ENCODE measurements at regions not wholly inside any gene's neighbourhood (a gene's known extent, or its start where the extent isn't known, plus 50 kb on each side); places are given as distances from the start of the nearest gene placed in this dataset.
A peak's percentile ranks its signal among the peaks of the same experiment; 100 is the strongest.
"Not testable (repeated sequence)": the region's sequence is repeated elsewhere in the genome, so short reads cannot be mapped to it uniquely, and the experiment has no call there.

DNA sequence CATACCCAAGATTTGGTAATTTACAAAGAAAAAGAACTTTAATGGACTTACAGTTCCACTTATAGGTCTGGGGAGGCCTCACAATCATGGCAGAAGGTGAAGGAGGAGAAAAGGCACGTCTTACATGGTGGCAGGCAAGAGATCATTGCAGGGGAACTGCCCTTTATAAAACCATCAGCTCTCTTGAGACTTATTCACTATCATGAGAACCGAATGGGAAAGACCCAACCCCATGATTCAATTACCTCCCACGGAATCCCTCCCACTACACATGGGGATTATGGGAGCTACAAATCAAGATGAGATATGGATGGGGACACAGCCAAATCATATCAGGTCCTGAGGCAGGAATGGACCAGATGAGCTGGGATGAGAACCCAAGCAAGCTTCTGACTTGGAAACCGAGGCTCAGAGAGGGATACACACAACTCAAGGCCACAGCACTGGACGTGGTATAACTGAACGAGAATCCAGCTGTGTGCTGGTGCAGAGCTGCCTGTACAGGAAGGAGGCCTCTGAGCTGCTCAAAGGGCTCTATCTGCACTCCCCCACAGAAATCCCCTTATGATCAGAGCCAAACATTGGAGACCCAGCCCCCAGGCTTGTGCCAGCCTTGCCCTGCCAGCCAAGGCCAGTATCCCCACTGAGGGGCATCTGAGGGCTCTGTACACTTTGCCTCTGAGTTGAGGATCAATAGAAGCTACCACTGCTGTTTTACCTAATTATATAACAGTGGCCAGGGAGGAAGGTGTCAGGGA, 137.8 kb downstream of the CEBPB start:
- H3K27ac Mint-ChIP-seq: no peak overlapping the region
- H3K36me3 Mint-ChIP-seq: peaks cover 7% of the 10 kb centered on the region
- H3K9me3 Mint-ChIP-seq: peaks cover 14% of the 10 kb centered on the region
- H3K4me3 Mint-ChIP-seq: no peak overlapping the region
- H3K4me1 Mint-ChIP-seq: no peaks in the 10 kb centered on the region
- ATAC-seq: no peak
- H3K27me3 Mint-ChIP-seq: peaks cover 42% of the 10 kb centered on the region

DNA sequence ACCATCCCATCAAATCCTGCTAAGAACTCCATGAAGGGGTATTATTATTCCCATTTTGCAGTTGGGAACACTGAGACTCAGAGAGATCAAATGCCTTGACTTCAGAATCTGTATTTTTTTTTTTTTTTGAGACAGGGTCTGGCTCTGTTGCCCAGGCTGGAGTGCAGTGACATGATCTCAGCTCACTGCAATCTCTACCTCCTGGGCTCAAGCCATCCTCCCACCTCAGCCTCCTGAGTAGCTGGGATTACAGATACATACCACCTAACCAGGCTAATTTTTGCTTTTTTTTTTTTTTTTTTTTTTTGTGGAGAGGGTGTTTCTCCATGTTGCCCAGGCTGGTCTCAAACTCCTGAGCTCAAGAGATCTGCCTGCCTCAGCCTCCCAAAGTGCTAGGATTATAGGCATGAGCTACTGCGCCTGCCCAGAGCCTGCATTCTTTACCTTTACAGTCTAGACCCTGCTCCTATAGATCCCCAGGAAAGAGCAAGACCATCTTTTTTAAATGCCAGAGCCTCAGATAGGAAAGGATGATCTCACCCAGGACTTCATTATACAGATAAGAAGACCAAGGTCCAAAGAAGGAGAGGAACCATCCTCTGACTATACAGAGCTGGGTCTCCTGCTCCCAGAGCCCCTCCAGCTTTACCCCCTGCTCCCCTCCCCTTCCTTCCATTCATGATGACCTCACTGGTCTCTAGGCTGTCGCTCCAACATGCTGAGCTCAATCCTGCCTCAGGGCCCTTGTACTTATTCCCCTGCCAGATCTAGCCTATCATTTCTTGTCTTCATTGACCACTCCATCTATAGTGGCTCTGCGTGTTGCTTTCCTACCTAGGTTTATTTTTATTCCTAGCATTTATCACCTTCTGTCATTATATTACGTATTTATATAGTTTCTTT, 138.6 kb downstream of the CEBPB start:
- Mint-ChIP-seq H3K4me3 (no peak overlapping the region), H3K4me1 (no peaks in the 10 kb centered on the region)

DNA sequence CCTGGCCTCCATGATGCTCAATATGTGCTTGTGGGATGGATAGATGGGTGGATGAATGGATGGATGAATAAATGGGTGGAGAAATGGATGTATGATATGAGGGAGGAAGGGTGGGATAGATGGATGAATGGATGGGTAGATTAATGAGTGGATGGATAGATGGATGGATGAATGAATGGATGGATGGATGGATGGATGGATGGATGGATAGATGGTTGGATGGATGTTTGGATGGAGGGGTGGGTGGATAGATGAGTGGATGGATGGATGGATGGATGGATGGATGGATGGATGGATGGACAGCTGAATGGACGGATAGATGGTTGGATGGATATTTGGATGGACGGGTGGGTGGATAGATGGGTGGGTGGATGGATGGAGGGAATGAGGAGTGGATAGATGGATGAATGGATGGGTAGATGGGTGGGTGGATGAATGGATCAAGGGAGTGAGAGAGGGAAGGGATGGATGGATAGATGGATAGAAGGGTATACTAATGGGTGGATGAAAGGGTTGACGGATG, 139.4 kb downstream of the CEBPB start:
- no peak for ATAC-seq
- H3K27ac Mint-ChIP-seq: no peak overlapping the region
- no peak overlapping the region for H3K4me3 Mint-ChIP-seq
- H3K27me3 Mint-ChIP-seq: peaks cover 51% of the 10 kb centered on the region
- H3K36me3 Mint-ChIP-seq: peaks cover 7% of the 10 kb centered on the region
- H3K4me1 Mint-ChIP-seq: no peaks in the 10 kb centered on the region
- H3K9me3 Mint-ChIP-seq: peaks cover 12% of the 10 kb centered on the region

More for the DNA sequence above, 138.6 kb downstream of the CEBPB start:
- H3K27ac Mint-ChIP-seq: no peak overlapping the region
- H3K27me3 Mint-ChIP-seq: peaks cover 50% of the 10 kb centered on the region
- no peak for ATAC-seq
- H3K9me3 Mint-ChIP-seq: peaks cover 14% of the 10 kb centered on the region
- peaks cover 7% of the 10 kb centered on the region for H3K36me3 Mint-ChIP-seq

DNA sequence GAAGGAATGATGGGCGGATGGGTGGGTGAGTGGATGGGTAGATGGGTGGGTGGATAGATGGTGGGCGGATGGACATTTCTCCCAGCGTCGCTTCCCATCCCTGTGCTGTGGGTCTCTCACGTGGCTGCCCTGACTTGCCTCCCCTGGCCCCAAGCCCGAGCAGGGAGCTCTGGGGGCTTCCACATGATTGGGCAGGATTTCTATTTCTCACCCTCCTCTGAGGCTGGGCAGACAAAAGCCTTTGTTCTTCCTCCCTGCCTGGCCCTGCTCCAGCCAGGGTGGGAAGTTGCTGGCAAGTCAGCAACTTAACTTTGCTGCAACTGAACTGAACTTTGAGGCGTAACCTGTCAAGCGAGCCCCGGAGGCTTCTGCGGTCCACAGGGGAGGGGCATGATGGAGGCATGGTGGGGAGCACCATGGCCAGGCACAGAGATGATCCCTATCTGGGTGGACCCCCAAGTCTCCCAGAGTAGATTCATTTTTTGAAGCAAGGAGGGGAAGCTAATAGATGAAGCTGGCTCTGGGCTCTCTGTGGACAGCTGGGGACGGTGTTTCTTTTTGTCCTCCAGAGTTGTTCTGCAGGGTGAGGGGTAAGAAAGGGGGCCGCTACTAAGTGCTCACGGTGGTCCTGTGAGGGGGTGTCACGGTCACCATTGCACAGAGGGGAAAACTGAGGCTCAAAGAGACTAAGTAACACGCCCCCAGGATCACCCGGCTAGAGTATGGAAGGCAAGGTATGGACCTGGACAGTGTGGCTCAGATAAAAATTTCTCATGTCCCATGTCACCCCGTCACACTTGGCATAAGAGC, 140.1 kb downstream of the CEBPB start:
- Mint-ChIP-seq H3K9me3 (peaks cover 12% of the 10 kb centered on the region), H3K27me3 (peaks cover 51% of the 10 kb centered on the region), H3K4me1 (no peaks in the 10 kb centered on the region), H3K27ac (no peak overlapping the region), H3K4me3 (no peak overlapping the region), H3K36me3 (peaks cover 7% of the 10 kb centered on the region)
- peak; percentile 47 for ATAC-seq

DNA sequence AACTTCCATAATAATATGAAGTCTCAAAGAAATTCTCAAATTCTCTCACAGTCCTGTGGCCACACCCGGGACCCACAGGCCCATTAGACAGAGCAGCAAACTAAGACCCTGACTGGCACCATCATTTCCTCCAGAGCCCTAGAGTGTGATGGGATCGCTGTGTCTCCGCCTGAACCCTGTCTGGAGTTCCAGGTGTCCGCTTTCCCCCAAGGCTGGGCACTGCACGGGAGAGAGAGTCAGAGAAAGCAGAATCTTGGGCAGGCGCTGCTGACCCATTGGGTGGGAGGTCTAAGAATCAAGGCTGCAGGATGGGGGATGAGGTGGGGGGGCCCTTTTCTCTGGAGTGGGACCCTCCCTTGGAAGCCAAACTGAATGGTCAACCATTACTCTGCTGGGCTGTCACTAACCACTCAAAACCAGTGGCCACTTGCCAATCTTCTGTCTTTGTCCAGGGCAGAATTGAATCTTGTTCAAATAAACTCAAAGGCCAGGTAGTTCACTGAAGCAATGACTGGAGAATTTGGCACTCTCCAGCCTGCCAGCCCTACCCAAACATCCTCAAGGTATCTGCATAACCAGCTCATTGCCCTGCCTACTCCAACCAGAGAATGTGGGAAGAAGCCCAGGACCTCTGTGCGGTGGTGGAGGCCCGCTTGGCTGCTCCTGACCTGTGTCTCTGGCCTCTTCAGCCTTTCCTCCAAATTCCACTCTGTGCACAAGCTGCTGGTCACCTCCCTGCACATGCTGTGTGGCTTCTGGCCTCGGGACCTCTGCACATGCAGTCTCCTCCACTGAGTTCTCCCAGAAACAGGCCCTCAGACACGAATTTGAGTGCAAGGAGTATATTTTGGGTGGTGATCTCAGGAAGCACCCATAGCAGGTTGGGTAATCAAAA, 141.1 kb downstream of the CEBPB start:
- Mint-ChIP-seq H3K27ac (no peak overlapping the region), H3K27me3 (peaks cover 51% of the 10 kb centered on the region), H3K4me3 (no peak overlapping the region), H3K4me1 (no peaks in the 10 kb centered on the region), H3K9me3 (peaks cover 12% of the 10 kb centered on the region), H3K36me3 (peaks cover 7% of the 10 kb centered on the region)
- ATAC-seq: no peak

DNA sequence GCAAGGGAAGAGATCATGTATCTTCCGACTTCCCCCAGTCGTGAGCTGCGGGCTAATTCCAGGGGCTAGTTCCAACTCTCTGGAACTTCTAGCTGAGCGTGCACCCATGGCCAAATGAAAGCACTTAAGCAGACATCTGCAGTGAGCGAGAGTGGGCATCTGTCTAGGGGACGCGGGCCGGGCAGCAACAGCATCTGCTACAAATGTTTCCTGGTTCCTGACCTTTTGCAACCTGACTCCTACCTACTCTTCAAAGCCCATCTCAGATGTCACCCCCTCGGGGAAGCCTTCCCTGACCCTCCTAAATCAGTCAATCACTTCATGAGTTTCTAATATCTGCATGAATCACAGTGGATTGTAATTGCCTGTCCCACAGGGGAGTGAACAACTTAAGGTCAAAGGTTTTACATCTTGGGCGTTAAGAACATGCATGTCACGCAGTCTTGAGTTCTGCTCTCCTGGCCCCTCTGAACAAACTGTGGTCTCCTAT, 141.9 kb downstream of the CEBPB start:
- no peak overlapping the region for H3K27ac Mint-ChIP-seq
- H3K9me3 Mint-ChIP-seq: peaks cover 12% of the 10 kb centered on the region
- peaks cover 51% of the 10 kb centered on the region for H3K27me3 Mint-ChIP-seq
- H3K36me3 Mint-ChIP-seq: peaks cover 7% of the 10 kb centered on the region
- no peaks in the 10 kb centered on the region for H3K4me1 Mint-ChIP-seq
- H3K4me3 Mint-ChIP-seq: no peak overlapping the region
- ATAC-seq: no peak

DNA sequence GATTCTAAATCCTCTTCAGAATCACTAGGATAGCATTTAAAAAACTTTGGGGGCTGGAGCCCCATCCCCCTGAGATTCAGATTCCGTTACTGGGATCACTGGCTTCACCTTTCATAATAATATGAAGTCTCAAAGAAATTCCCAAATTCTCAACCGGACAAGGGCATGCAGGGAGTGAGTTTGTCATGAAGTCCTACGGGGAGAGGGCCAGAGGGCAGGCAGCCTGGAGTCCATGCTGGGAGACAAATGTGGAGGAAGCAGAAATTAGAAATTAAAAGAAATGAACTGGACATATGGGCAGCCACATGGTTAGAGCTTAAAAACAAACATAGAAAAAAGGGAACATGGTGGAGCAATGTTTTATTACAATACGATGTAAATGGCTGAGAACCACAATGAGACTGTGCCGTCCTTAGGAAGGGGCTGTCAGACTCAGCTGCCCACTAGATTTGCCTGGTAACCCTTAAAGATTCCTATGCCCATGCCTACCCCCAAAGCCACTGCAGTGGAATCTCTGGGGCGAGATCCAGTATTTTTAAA, 142.6 kb downstream of the CEBPB start:
- Mint-ChIP-seq H3K27ac (no peak overlapping the region), H3K27me3 (peaks cover 51% of the 10 kb centered on the region), H3K9me3 (peaks cover 6% of the 10 kb centered on the region), H3K36me3 (peaks cover 7% of the 10 kb centered on the region), H3K4me1 (peaks cover 3% of the 10 kb centered on the region), H3K4me3 (no peak overlapping the region)
- no peak for ATAC-seq

DNA sequence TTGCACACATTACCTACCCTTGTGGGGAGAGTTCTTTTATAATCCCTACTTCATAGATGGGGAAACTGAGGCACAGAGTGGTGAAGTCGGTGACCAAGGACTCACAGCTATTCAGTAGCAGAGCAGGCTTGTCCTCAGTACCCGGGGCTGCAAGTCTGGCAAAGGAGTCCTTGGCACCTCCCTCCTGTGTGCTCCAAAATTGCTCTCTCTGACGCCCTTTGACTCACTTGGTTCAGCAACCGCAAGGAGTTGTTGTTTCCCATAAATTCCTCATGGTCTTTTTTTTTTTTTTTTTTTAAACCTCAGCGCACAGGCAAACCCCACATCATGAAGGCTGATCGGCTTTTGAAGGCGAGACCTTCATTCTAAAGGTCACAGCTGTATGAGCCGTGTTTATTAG, 143.2 kb downstream of the CEBPB start:
- Mint-ChIP-seq H3K4me3 (no peak overlapping the region), H3K9me3 (peaks cover 6% of the 10 kb centered on the region), H3K27ac (no peak overlapping the region), H3K36me3 (peaks cover 7% of the 10 kb centered on the region), H3K4me1 (peaks cover 9% of the 10 kb centered on the region), H3K27me3 (peaks cover 51% of the 10 kb centered on the region)
- no peak for ATAC-seq

DNA sequence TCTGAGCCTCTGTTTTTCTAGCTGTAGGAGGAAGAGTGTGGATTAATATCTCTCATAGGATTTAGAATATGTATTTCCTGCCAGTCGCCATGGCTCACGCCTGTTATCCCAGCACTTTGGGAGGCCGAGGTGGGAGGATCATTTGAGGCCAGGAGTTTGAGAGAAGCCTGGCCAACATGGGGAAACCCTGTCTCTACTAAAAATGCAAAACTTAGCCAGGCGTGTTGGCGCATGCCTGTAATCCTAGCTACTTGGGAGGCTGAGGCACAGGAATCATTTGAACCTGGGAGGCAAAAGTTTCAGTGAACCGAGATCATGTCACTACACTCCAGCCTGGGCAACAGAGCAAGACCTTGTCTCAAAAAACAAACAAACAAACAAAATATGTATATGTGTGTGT, 143.9 kb downstream of the CEBPB start:
- Mint-ChIP-seq H3K4me1 (peaks cover 16% of the 10 kb centered on the region), H3K27me3 (peaks cover 48% of the 10 kb centered on the region)
- not testable (repeated sequence) for H3K27ac Mint-ChIP-seq, ATAC-seq, H3K9me3 Mint-ChIP-seq, H3K4me3 Mint-ChIP-seq, H3K36me3 Mint-ChIP-seq

DNA sequence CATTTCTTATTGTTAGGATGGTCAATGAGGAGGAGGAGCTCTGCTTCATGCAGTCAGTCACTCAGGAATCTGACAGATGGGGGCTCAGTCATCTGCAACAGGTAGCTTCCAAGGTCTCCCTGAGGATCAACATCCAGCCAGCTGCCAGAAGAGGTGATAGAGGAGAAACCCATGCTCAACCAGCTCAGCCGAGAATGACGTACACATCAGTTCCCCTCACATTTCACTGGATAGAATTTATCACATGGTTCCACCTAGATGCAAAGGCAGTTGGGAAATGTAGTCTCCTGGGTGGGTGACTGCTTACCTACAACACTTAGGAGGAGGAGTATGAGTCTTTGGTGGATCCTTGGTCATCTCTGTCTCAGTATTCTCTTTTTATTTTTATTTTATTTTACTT, 144.5 kb downstream of the CEBPB start:
- H3K36me3 Mint-ChIP-seq: peaks cover 2% of the 10 kb centered on the region
- H3K27ac Mint-ChIP-seq: no peak overlapping the region
- ATAC-seq: no peak
- H3K4me3 Mint-ChIP-seq: no peak overlapping the region
- H3K27me3 Mint-ChIP-seq: peaks cover 42% of the 10 kb centered on the region
- peaks cover 22% of the 10 kb centered on the region for H3K4me1 Mint-ChIP-seq
- H3K9me3 Mint-ChIP-seq: peaks cover 2% of the 10 kb centered on the region

DNA sequence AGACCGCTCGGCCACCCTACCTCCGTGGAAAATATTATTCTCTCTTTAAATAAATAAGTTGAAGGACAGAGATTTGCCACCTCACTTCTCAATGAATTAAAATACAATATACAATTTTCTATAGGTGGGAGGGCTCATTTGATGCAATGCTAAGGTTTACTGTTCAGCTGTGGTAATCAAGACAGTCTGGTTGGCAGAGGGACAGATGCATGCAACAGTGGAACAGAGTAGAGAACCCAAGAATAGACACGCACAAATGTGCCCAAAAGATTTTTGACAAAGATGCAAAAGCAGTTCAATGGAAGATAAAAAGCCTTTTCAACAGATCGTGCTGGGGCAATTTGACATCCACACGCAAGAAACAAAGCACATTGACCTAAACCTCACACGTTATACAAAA, 145.2 kb downstream of the CEBPB start:
- no peak for ATAC-seq
- no peak overlapping the region for H3K27ac Mint-ChIP-seq
- peaks cover 35% of the 10 kb centered on the region for H3K27me3 Mint-ChIP-seq
- H3K9me3 Mint-ChIP-seq: no peaks in the 10 kb centered on the region
- H3K4me1 Mint-ChIP-seq: peaks cover 28% of the 10 kb centered on the region
- no peaks in the 10 kb centered on the region for H3K36me3 Mint-ChIP-seq
- no peak overlapping the region for H3K4me3 Mint-ChIP-seq

DNA sequence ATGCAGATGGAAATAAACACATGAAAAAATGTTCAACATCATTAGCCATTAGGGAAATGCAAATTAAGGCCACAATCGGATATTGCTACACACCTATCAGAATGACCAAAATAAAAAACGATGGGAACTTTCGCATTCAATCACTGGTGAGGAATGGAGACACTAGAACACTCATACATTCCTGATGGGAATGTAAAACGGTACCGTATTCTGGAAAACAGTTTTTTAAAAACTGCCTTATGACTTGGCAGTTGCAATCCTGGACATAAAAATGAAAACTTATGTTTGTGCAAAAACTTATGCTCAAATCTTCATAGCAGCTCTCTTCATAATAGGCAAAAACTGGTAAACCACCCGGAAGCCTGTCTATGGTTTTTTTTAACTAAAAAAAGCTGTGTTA, 146.0 kb downstream of the CEBPB start:
- H3K27me3 Mint-ChIP-seq: peaks cover 27% of the 10 kb centered on the region
- no peak overlapping the region for H3K27ac Mint-ChIP-seq
- H3K4me3 Mint-ChIP-seq: no peak overlapping the region
- H3K36me3 Mint-ChIP-seq: no peaks in the 10 kb centered on the region
- peaks cover 31% of the 10 kb centered on the region for H3K4me1 Mint-ChIP-seq
- ATAC-seq: no peak
- H3K9me3 Mint-ChIP-seq: no peaks in the 10 kb centered on the region

DNA sequence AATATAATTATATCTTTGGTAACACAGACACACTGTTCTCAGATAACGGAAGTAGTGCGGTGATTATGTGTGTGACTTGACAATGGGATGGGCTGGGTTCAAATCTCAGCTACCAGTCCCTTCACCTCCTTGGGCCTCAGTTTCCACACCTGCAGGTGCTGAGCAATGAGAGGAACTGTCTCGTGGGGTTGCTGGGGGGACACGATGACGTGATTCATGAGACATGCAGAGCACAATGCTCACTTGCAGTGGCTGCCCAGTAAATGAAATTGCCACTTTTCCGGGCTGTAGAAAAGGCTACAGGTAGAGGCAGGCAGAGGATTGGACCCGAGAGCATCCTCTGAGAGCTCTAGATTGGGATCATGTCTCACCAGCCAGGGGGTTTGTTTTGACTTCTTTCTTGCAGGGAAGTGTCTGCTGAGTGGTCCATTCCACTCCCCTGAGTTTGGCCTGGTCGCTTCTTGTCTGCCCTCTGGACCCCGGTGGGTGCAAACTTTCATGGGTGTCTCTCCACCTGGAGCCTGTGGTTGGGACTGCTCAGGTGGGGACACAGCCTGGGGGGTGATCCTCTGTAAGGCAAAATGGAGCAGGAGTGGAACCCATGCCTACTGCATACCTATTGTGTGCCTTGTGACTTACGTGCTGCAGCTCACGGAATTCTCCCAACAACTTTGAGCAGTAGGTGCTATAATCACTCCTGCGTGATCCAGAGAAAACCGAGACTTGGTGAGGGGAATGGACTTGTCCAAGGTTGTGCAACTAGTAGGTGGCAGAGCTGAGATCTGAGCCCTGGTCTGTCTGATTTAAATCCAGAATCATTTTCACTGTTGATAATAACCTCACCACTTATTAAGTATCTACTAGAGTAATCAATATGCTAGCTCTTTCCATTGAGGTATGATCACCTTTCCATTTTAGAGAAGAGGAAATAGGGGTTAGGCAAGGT, 147.2 kb downstream of the CEBPB start:
- Mint-ChIP-seq H3K36me3 (no peaks in the 10 kb centered on the region), H3K9me3 (no peaks in the 10 kb centered on the region), H3K4me3 (no peak overlapping the region), H3K27me3 (peaks cover 22% of the 10 kb centered on the region), H3K4me1 (peaks cover 42% of the 10 kb centered on the region), H3K27ac (peak overlapping the region; percentile 65)
- ATAC-seq: no peak
